Stimulated activated CD8-positive, alpha-beta memory T cell treated with anti-CD3 and anti-CD28 coated beads, Interleukin-15, amount 100 ng/mL, for 48 hours (primary cell): ENCODE measurements at regions not wholly inside any gene's neighbourhood (a gene's known extent, or its start where the extent isn't known, plus 50 kb on each side); places are given as distances from the start of the nearest gene placed in this dataset.

Experiments
- DNase-seq, 2 donors: peaks; one replicate each; pipeline ENCODE4 v3.0.0-alpha.2; 2020; ENCODE audit warnings: low read depth in 2 of 2

- no peak for DNase-seq
These were observed 296.8 kb upstream of the ZMIZ1 start for GRCh38 chr10:78771808-78772455.

- DNase-seq: no peak
These were observed 296.3 kb upstream of the ZMIZ1 start for GRCh38 chr10:78772486-78772885.

GRCh38 chr10:78772986-78773530, 295.7 kb upstream of the ZMIZ1 start:
- DNase-seq: no peak

- DNase-seq: no peak
These were observed 294.2 kb upstream of the ZMIZ1 start for GRCh38 chr10:78774614-78774998.

- DNase-seq: no peak
These were observed 293.6 kb upstream of the ZMIZ1 start for GRCh38 chr10:78774999-78775711.

- no peak for DNase-seq
These were observed 292.9 kb upstream of the ZMIZ1 start for GRCh38 chr10:78775891-78776290.

- DNase-seq: no peak
These were observed 292.0 kb upstream of the ZMIZ1 start for GRCh38 chr10:78776756-78777155.

- DNase-seq: no peak
These were observed 291.3 kb upstream of the ZMIZ1 start for GRCh38 chr10:78777466-78777865.

GRCh38 chr10:78777867-78778266, 290.9 kb upstream of the ZMIZ1 start:
- no peak for DNase-seq

- no peak for DNase-seq
These were observed 290.1 kb upstream of the ZMIZ1 start for GRCh38 chr10:78778444-78779338.

GRCh38 chr10:78779339-78779955, 289.3 kb upstream of the ZMIZ1 start:
- DNase-seq: no peak

GRCh38 chr10:78780551-78780961, 288.2 kb upstream of the ZMIZ1 start:
- DNase-seq: no peak

GRCh38 chr10:78781251-78781913, 287.4 kb upstream of the ZMIZ1 start:
- no peak for DNase-seq

- no peak for DNase-seq
These were observed 286.8 kb upstream of the ZMIZ1 start for GRCh38 chr10:78781991-78782390.

GRCh38 chr10:78782441-78782840, 286.3 kb upstream of the ZMIZ1 start:
- no peak for DNase-seq

GRCh38 chr10:78783753-78784152, 285.0 kb upstream of the ZMIZ1 start:
- no peak for DNase-seq

GRCh38 chr10:78784546-78784945, 284.2 kb upstream of the ZMIZ1 start:
- DNase-seq: no peak

- DNase-seq: no peak
These were observed 283.7 kb upstream of the ZMIZ1 start for GRCh38 chr10:78785066-78785465.

- DNase-seq: no peak
These were observed 282.8 kb upstream of the ZMIZ1 start for GRCh38 chr10:78785991-78786390.

GRCh38 chr10:78787125-78787524, 281.6 kb upstream of the ZMIZ1 start:
- no peak for DNase-seq

GRCh38 chr10:78794736-78795455, 273.9 kb upstream of the ZMIZ1 start:
- no peak for DNase-seq
